ENCODE measurements at regions not wholly inside any gene's neighbourhood (a gene's known extent, or its start where the extent isn't known, plus 50 kb on each side); places are given as distances from the start of the nearest gene placed in this dataset.

DNA sequence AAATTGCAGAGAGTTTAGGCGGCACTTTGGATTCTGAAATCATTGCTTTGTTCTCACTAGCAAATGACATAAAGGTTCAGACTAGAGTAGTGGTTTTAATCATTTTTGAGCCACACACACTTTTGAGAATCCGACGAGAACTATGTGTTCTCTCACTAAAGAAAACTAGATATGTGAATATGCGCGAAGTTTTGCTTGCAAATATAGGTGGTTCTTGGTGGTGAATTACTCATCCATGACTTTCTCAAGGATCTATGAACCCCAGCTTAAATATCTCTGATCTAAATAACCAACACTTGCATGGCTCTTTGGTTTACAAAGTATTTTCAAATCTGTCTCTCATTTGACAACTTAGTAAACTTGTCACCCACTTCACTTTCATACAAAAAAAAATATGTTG lies 54.8 kb downstream of the NOG start:
- no peak for DNase-seq

DNA sequence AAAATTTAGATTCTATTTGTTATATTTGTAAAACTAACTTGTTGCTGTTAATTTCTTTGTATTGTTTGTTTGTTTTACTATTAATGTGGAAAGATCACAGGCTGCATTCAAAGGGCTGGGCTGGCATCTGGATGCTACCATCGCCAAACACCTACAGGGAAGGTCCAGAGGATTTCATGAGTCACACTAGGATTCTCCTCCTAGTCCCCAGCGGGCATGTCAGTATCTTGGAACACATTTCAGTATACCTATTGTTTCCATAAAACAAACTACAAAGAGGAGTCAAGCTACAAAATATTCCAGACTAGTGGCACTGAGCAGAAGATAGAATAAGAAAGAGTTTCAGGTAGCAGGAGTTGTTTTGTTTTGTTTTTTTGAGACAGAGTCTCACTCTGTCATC lies 55.3 kb downstream of the NOG start:
- DNase-seq = no peak

DNA sequence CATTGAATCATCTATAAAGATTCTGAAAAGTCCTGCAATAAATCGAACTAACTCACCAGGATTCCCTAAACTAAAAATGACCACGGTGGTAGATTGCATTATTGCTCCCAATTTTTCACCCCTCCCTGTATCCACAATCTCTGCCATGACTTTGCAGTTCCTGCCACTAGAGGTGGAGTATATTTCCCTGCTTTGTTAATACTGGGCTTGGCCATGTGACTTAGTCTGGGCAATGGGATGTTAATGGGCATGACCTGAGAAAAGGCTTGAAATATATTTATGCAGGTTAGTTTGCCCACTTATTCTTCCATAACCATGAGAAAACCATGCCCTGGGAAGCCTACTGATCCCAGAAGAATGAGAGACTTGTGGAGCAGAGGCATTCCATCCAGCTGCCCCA lies 59.1 kb downstream of the NOG start:
- DNase-seq = no peak

DNA sequence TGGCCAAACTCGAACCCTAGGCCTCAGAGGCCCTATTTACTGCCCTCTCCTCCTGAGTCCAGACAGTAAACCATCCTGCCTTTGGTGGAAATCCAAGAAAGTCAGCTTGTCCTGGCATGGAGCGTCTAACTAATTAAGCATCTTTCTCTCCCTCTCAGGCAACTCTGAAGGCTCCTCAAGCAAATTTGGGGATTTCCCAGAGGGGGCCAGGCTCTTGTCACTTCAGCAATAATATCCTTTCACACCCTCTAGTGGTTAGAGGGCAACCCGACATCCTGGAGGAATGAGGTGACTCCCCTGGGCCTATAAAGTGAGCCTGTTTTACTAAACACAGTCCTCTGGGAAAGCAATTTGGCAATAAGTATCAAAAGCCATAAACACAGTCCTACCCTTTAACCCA lies 60.4 kb downstream of the NOG start:
- peak; percentile 13 for DNase-seq

DNA sequence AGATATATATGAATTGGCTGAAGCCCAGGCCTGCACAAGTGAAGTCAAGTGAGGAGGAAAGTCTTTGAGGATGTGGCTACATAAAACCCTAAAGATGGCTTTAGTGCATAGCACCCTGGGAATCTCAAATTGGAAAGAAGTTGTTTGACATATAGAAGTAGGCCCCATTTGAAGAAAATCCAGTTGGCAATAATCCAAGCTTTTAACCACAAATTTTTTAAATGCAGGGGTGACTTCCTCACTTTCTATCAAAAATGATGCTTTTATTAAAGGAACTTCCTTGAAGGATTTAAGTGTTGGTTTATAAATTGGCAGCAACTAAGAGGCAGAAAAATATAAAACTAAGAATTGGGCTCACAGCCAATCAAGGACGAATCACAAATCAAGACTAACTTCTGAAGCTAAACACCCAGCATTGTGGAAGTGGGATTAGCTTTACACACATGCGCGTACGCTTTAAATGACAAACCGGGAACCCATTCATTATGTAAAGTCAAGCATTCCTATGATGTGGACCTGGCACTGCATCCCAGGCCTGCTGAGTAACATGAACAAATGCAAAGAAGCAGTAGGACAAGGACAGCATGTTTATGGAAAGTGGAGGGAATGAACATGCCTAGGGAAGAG lies 63.3 kb downstream of the NOG start:
- DNase-seq = no peak

DNA sequence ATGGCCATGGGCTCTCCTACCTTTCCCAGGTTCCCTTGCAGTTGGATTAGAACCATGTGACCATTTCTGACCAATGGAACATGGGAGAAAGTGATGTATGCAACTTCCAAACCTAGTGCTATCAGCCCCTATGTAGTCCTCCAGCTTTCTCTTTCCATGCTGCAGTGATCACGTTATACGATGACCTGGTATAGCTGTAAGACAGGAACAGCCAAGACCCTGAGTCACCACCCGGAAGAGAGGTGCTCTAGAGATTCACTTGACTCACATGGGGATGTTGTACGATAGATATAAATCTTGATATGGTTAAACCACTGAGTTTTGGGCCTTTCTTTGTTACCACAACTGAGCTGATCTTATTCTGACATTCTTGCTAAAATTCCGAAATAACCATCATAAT lies 65.1 kb downstream of the NOG start:
- DNase-seq = no peak

DNA sequence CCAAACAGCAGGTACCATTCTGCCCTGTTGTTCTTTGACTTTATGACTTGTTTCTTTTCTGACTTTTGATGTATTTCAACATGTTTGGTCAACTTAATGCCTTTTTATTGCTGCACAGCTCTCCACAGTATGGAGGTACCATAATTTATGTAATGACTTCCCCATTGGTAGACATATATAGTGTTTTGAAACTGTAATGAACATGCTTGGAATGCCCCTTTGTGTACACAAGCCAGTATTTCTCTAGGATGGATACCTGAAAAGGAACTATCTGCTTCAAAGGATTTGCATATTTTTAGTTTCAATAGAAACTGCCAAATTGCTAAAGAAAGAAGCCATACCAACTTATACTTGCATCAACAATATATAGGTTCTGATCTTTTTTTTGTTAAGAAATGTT lies 66.1 kb downstream of the NOG start:
- DNase-seq = no peak

DNA sequence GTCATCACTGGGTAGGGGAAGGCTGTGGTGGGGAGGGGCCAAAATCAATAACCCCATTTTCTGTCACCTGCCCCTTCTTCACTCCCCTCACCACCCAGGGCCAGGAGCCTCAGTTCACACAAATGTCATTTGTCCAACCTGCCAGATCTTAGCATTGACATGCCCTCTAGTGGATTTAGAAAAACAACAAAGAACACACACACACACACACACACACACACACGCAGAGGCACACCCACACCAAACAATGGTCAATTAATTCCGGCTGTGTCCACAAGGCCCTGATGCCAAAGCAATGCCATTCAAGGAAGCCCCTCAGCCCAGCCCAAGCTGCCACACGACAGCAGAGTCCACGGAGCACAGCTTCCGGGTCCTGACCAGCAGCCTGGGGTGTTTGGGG lies 68.4 kb downstream of the NOG start:
- no peak for DNase-seq

DNA sequence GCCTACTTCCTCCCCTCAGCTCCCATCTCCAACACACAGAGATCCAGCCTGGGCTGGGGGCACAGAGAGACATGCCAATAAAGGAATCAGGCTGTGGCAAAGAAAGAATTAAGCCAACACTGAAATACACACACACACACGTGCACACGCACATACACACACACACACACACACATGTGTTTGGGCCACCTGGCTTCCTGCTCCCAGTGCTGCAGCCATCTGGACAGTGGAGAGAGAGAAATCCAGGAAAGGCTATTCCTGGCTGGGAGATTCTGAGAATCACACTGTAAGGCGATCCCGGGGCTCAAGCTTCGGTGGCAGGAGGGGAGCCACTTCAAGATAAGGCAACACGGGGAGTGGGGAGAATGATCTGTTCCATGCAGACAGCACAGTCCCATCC lies 72.4 kb downstream of the NOG start:
- no peak for DNase-seq

DNA sequence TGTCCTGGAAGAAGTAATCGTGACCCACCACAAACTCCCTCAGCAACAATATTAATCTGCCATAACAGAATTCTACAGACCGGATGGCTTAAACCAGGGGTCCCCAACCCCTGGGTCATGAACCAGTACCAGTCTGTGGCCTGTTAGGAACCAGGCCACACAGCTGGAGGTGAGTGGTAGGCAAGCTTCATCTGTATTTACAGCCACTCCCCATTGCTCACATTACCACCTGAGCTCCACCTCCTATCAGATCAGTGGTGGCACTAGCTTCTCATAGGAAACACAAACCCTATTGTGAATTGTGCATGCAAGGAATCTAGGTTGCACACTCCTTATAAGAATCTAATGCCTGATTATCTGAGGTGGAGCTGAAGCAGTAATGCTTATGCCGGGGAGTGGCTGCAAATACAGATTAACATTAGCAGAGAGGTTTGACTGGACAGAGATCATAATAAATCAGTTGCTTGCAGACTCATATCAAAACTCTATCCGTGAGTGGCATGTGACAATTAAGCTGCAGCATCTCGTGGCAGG lies 74.5 kb downstream of the NOG start:
- DNase-seq = no peak

DNA sequence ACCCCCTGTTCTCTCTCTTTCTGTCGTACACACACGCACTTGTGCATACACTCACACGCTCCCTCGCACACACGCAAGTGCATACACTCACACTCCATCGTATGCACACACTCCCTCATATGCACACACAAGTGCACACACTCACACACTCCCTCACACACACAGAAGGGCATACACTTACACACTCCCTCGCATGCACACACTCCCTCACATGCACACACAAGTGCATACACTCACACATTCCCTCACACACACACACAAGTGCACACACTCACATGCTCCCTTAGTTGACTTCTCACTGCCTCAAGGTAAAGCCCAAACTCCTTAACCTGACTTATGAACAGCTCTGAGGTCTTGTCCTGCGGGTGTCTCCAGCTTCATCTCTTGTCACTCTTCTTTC lies 78.7 kb downstream of the NOG start:
- no peak for DNase-seq

DNA sequence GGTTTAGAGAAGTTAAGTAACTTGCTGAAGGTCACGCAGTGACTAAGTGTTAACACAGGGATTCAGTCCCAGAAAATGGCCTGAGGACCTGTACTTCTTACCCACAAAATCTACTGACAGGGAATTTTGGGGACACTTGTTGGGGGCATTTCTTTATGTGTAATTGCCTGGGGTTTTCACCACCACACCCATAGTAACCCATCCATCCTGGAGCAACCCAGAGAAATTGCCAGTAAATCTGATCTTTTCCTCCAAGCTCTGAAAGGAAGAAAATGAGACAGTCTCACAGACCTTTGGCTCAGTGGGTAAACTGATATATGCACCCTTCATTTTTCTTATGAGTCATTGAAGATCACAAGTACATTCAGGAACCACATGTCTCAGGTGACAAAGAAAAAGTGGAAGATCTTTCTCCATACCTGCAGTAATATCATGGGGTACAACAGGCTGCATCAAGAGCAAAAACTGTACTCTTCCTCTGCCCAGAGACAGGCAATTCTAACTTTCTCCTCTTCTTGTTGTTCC lies 81.0 kb downstream of the NOG start:
- no peak for DNase-seq

DNA sequence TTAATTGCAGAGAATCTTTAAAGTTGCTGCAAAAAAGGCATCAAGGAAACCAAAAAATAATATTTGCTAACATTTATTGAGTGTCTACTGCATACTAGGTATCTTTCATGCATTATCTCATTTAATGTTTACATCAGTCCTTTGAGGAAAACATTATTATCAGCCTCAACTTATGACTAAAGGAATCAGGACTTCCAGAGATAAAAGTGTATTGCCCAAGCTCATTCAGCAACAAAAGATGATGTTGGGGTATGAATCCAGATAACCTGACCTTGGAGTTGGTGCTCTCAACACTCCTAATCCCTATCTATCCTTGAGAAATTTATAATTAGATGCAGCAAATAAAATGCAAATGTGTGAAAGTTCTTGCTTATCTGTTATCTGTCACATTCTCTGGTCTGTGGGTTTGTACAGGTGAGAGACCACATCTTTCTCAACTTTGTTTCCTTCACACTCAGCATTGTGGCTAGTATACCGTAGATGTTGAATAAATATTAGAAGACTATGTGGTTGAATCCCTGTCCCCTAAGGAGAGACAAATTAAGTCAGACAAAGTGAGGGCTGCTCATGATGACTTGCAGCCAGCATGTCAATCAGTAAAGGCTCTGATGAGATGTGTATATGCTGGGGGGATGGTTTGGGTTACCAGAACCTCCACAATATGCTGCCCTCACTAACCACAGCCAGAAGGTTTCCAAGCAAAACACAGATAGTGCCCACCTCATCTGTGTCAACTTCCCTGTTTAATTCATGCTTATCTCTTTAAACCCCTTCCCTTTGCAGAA lies 82.6 kb downstream of the NOG start:
- DNase-seq = no peak

DNA sequence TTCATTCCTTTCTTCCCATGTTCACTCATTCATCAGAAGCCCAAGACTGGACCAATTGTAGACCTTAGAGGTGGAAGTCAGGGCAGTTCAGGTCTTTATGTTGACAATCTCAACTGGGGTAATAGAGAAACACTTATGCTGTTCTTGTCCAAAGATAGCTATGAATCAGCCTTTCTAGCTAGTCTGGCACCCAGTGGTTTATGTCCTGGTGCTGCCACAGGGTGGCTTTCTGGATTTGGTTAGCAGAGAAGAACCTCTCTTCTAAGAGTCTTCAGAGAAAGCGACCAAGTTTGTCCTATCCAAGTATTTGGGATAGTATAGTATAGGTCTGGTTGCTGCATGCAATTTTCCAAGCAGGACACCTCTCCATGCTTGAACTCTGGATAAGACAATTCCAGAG lies 83.3 kb downstream of the NOG start:
- DNase-seq = no peak

DNA sequence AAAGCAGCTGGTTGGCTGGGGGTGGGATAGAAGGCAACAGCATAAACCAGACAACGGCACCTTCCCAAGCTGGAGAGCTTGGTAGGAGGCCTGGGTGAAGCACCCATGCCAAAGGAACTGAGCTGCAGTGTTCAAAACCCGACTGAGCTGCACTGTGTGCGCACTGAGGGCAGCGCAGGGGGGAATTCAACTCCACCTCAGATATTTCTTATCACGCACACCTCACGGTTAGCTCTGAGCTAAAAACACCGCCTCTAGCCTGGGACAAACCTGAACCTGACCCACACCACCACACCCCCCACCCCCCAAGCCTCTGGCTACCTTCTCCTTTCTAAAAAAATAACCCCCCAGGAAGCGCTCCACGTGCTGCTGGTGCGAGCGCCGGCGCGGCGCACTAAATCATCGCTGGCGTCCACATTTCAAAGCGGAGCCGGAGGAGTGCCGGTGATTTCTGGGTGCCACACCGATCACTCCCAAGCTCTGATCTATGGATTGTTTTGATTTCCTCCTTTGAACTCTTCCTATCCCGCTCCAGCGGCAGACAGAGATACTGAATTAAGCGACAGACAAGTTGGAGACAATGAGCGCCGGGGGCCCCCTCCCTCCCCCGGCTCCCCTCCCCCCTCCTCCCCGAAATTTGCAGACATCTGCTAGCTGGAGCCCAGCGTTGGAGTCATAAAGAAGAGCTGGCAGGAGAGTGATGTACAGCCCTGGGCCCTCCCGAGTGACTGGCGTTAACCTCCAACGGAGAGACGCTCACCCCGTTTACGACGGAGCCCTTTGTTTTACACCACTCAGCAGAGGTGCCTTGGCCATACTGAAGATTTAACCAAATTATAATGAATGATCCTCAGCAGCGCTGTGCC lies 85.0 kb downstream of the NOG start:
- DNase-seq = peak; percentile 21

DNA sequence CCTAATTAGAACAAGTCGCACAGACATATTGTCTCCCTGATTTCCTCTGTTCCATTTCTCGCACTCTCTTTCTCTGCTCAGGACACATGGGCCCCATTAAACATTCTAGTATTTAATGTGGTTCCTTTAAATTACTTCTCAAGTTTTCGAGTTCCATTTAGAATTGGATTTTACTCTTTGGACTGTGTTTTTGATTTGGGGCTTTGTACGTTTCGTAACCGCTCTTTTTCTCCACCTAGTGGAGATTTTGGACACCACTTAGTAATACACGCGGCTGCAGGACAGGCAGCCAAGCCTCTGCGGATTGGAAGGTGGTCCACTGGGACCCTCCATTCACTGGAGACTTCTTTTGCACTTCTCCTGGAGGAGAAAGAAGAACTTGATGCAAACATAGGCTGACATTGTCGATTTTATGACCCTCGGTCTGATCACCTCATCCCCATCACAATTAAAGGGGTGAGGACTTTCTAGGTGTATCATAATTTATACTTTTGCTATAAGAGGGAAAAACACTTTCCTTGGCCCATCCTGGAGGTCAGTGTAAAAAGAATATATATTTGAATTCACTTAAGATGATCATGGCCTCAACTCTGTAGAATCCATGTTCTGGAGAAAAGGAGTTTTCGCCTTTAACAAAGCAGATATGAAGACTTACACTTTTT lies 85.7 kb downstream of the NOG start:
- peak; percentile 21 for DNase-seq

DNA sequence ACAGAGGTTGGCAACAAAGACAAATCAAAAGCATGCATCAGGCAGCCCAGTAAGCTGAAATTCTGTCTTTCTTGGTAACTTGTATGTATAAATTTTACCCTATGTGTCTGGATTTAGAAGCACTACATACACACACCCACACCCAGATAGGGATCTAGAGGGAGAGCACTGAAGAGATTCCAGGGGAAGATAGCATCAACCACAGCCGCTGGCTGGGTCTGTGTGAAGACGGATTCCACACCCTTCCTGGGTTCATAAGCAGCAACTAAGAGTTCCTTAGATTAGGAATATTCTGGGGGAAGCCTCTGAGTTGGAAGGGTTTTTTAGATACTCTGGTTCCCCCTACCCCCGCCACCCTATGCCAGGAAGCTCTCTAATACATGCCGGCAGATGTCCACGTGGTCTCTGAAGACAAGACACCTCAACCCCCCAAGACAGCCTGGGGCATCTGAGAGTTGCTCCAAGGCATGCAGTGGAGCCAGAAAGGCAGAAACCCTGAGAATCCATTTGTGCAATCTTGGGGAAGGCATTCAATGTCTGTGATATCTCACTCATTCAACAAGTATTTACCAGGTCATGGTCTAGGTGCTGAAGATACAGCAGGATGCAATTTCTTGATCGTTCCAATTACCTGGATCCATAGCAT lies 86.4 kb downstream of the NOG start:
- DNase-seq = no peak

DNA sequence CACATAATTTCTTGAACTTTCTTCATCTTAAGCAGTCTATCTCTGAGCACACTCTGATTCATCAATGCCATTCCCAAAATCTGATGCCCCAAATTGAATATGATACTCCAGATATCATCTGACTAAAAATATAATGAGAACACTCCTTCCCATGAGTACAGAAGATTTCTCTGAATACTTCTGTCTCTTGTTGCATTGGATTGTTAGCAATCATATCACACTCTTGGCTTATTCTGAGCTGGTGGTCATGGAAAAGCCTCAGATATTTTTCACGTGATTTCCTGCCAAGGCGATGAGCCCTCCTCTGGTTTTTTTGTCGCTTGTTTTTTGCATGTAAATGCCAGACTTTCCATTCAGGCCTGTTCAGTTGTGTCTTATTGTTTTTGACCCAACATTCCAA lies 87.2 kb downstream of the NOG start:
- DNase-seq = no peak

DNA sequence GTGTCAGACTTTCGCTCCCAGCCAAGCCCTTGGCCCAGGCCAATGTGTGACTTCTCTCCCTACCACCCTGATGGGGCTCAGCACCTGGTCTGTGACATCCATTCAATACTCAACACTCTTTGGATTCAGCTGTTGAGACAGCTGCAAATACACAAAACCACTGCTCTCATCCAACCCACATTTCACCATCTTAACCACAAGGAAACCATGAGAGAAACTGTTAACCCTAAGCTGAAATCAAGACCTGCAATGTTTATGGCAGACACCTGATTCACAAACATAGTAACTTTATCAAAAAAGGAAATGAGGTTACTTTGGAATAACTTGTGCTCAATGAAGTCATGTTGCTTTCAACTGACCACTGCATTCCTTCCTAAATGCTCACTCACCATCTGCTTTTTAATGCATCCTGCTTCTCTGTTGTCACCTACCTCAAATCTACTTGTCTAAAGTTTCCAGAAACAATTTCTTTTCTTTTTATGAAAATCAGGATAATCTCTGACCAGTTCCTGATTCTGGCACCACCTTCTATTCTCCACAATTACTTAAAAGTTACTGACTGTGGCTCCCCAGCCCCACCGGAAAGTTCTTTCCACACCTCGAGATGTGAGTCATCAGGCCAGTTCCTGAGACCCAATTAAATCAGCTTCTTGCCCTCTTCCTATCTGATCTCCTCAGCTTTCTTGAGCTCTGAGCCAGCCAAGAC lies 88.2 kb downstream of the NOG start:
- DNase-seq = peak; percentile 95

DNA sequence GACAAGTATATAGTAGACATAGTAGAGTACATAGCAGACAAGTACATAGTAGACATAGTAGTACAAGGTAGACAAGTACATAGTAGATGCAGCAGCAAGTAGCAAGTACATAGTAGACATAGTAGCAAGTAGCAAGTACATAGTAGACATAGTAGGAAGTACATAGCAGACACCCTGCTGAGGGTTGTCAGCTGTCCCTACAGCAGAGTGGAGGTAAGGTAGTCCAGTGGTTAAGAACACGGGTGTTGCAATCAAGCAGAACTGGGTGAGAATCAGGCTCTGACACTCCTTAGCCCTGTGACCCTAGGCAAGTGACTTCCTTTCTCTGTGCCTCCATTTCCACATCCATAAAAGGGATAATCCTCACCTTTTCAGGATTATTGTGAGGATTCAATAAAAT lies 94.7 kb downstream of the NOG start:
- no peak for DNase-seq

DNA sequence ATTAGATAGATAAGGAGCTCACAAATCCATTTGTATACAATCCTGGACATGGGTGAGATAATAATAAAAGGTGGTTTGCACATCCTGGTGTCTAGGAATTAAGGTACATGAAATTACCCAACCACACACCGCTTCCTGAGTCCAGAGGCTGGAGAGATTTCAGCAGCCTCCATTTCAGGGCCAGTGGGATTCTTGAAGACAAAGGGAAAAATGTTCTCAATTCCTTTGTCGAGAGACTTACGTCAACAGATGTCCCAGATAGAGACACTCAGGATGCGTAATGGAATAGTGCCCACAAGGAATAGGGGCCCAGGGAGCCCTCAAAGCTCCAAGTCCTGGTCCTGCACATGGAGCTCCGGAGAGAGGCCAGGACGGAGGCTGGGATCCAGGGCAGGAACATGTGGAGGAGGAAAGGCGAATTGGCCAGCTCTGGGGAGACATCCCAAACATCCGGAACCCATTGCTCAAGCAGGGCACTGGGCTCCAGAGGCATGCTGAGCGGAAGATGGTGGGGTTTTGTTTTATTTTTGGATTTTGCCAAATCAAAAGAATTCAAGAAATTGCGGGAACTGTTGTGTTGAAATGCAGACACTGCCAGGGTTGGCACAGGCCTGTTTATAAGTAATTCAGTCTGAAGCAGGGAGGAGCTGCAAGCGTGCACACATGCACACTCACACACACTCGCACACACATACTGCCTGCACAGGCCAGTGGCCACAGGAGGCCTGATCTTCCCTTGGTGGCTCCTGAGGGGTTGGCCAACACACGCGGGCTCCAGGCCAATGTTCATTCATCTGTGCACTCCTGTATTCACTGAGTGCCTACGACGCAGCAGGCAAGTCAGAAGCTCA lies 97.2 kb downstream of the NOG start:
- DNase-seq = no peak
